C4-2B (cell line): ENCODE measurements at regions not wholly inside any gene's neighbourhood (a gene's known extent, or its start where the extent isn't known, plus 50 kb on each side); places are given as distances from the start of the nearest gene placed in this dataset.

Experiments used
- CTCF ChIP-seq: fragments of 450-650 bp; conservative IDR thresholded peaks from 2 replicates; pipeline ENCODE4 v1.5.1; 2017; ENCODE audit warnings: mild to moderate bottlenecking
- ZFX ChIP-seq: fragments of 450-650 bp; IDR thresholded peaks from 2 replicates; pipeline ENCODE4 v1.6.1; 2017

- TF ChIP-seq CTCF, result no peak
- TF ChIP-seq ZFX, result no peak
These were observed 306.3 kb upstream of the ANO3 start for GRCh38 chr11:26025676-26026075.
